ENCODE measurements at regions not wholly inside any gene's neighbourhood (a gene's known extent, or its start where the extent isn't known, plus 50 kb on each side); places are given as distances from the start of the nearest gene placed in this dataset.

GRCh38 chr3:86648087-86648486 lies 342.9 kb downstream of the VGLL3 start:
- Histone ChIP-seq H3K27me3 (no peaks in the 10 kb centered on the region), H3K36me3 (no peaks in the 10 kb centered on the region), H3K4me3 (no peak overlapping the region), H3K4me1 (no peaks in the 10 kb centered on the region), H3K27ac (no peak overlapping the region), H3K9me3 (no peaks in the 10 kb centered on the region)
- no peak for TF ChIP-seq EP300 (IDR thresholded peaks at IDR 0.05; ENCODE audit: low read depth)
- no peak for TF ChIP-seq CTCF (IDR thresholded peaks at IDR 0.05)
- no peak for TF ChIP-seq POLR2A (IDR thresholded peaks at IDR 0.05)
- TF ChIP-seq POLR2AphosphoS5 (IDR thresholded peaks at IDR 0.05) = no peak
- 86% methylated on average over 1 of the region's 1 CpG; no CpG with 5 or more reads in 1 of the 2 donors for WGBS, 2 donors (ENCODE audit: low coverage in 1 of 2)
- no peak for DNase-seq
- in situ Hi-C loops (cut with MboI; ENCODE audit: low pct_ligation_motif_present in 1 of 4, low pct_unique_long_range_greater_than_20kb in 1 of 4, low sequenced_read_pairs in 3 of 4) (no loop called here), intact Hi-C loops (cut with DNase I; ENCODE audit: low total_unique reads) (no loop called here)

GRCh38 chr3:86645756-86646155 lies 345.2 kb downstream of the VGLL3 start:
- intact Hi-C loops (cut with DNase I; ENCODE audit: low total_unique reads) = no loop called here
- in situ Hi-C loops (cut with MboI; ENCODE audit: low pct_ligation_motif_present in 1 of 4, low pct_unique_long_range_greater_than_20kb in 1 of 4, low sequenced_read_pairs in 3 of 4) = no loop called here
- Histone ChIP-seq H3K9me3 (no peaks in the 10 kb centered on the region), H3K36me3 (no peaks in the 10 kb centered on the region), H3K27ac (no peak overlapping the region), H3K27me3 (no peaks in the 10 kb centered on the region), H3K4me3 (no peak overlapping the region), H3K4me1 (no peaks in the 10 kb centered on the region)
- no peak for DNase-seq
- WGBS, 2 donors (ENCODE audit: low coverage in 1 of 2) = 83 to 96% methylated on average over 2 of the region's 2 CpGs
- TF ChIP-seq POLR2AphosphoS5 (IDR thresholded peaks at IDR 0.05) (no peak), EP300 (IDR thresholded peaks at IDR 0.05; ENCODE audit: low read depth) (no peak), CTCF (IDR thresholded peaks at IDR 0.05) (no peak), POLR2A (IDR thresholded peaks at IDR 0.05) (no peak)

DNA sequence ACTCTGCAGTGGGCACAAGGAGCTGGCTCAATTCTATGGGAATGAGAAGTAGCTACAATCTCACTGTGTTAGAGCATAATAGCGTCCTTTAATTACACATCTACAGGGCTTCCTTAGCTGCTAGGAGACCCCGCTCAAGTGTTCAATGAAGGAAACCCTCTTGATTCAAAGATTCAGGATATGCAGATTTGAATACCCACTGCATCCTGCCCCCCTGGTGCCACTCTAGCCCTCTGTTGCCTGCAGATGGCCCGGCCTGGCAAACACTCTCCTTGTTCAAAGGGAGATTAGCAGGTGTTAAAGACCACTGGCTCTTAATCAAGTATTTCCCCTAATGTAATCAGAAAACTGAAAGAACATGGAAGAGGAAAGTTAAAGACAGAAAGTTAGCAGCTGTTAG lies 356.6 kb downstream of the VGLL3 start:
- H3K27ac ChIP-seq = no peak overlapping the region

GRCh38 chr3:86629511-86629910 lies 361.4 kb downstream of the VGLL3 start:
- Histone ChIP-seq H3K9me3 (no peaks in the 10 kb centered on the region), H3K36me3 (no peaks in the 10 kb centered on the region), H3K4me3 (no peak overlapping the region), H3K27ac (no peak overlapping the region), H3K4me1 (no peaks in the 10 kb centered on the region), H3K27me3 (no peaks in the 10 kb centered on the region)
- DNase-seq = no peak
- TF ChIP-seq EP300 (IDR thresholded peaks at IDR 0.05; ENCODE audit: low read depth) (no peak), POLR2A (IDR thresholded peaks at IDR 0.05) (no peak), CTCF (IDR thresholded peaks at IDR 0.05) (no peak), POLR2AphosphoS5 (IDR thresholded peaks at IDR 0.05) (no peak)
- 43 to 46% methylated on average over 4 of the region's 4 CpGs for WGBS, 2 donors (ENCODE audit: low coverage in 1 of 2)
- in situ Hi-C loops (cut with MboI; ENCODE audit: low pct_ligation_motif_present in 1 of 4, low pct_unique_long_range_greater_than_20kb in 1 of 4, low sequenced_read_pairs in 3 of 4) = no loop called here
- intact Hi-C loops (cut with DNase I; ENCODE audit: low total_unique reads) = no loop called here

More for the DNA sequence above, 356.6 kb downstream of the VGLL3 start:
- 73 to 83% methylated on average over 1 to 3 of the region's 3 CpGs for WGBS, 2 donors (ENCODE audit: low coverage in 1 of 2)
- no peaks in the 10 kb centered on the region for H3K27me3 ChIP-seq
- H3K4me1 ChIP-seq = no peaks in the 10 kb centered on the region
- no peaks in the 10 kb centered on the region for H3K9me3 ChIP-seq
- no peak for TF ChIP-seq CTCF (IDR thresholded peaks at IDR 0.05)
- no peak for TF ChIP-seq POLR2A (IDR thresholded peaks at IDR 0.05)
- no peak for TF ChIP-seq POLR2AphosphoS5 (IDR thresholded peaks at IDR 0.05)
- no peak for TF ChIP-seq EP300 (IDR thresholded peaks at IDR 0.05; ENCODE audit: low read depth)
- no peak overlapping the region for H3K4me3 ChIP-seq
- intact Hi-C loops (cut with DNase I; ENCODE audit: low total_unique reads) (no loop called here), in situ Hi-C loops (cut with MboI; ENCODE audit: low pct_ligation_motif_present in 1 of 4, low pct_unique_long_range_greater_than_20kb in 1 of 4, low sequenced_read_pairs in 3 of 4) (no loop called here)
- no peaks in the 10 kb centered on the region for H3K36me3 ChIP-seq
- no peak for DNase-seq

Data from transverse colon (tissue), 4 donors.